ENCODE measurements at regions not wholly inside any gene's neighbourhood (a gene's known extent, or its start where the extent isn't known, plus 50 kb on each side); places are given as distances from the start of the nearest gene placed in this dataset.

- Histone ChIP-seq H3K27me3 (ENCODE audit: control insufficient read depth, insufficient read depth, low read length) (no peaks in the 10 kb centered on the region), H3K4me1 (ENCODE audit: control insufficient read depth, extremely low read depth, insufficient read depth, low read length) (peaks cover 2% of the 10 kb centered on the region), H3K4me3 (replicated peaks in 1 of 4; ENCODE audit: control extremely low read depth in 1 of 4, insufficient read depth in 1 of 4, low read depth in 3 of 4, low read length in 4 of 4) (no peak overlapping the region), H4K20me1 (ENCODE audit: control insufficient read depth, extremely low read depth, insufficient read depth, low read length) (no peaks in the 10 kb centered on the region), H2AFZ (ENCODE audit: low read length) (no peak overlapping the region), H3K9ac (ENCODE audit: insufficient read depth, low read length) (no peak overlapping the region), H3K79me2 (ENCODE audit: control insufficient read depth, insufficient read depth, low read length) (no peaks in the 10 kb centered on the region), H3K9me3 (ENCODE audit: control insufficient read depth, insufficient read depth, low read depth, low read length) (no peaks in the 10 kb centered on the region), H3K36me3 (ENCODE audit: control insufficient read depth, insufficient read depth, low read length) (no peaks in the 10 kb centered on the region), H3K27ac (ENCODE audit: insufficient read depth, low read length) (no peak overlapping the region), H3K4me2 (ENCODE audit: extremely low read depth, insufficient read depth, low read length) (no peak overlapping the region)
- TF ChIP-seq EZH2 (IDR thresholded peaks at IDR 0.05; ENCODE audit: low read length, missing control alignments), result no peak
- TF ChIP-seq, protein P1, sequence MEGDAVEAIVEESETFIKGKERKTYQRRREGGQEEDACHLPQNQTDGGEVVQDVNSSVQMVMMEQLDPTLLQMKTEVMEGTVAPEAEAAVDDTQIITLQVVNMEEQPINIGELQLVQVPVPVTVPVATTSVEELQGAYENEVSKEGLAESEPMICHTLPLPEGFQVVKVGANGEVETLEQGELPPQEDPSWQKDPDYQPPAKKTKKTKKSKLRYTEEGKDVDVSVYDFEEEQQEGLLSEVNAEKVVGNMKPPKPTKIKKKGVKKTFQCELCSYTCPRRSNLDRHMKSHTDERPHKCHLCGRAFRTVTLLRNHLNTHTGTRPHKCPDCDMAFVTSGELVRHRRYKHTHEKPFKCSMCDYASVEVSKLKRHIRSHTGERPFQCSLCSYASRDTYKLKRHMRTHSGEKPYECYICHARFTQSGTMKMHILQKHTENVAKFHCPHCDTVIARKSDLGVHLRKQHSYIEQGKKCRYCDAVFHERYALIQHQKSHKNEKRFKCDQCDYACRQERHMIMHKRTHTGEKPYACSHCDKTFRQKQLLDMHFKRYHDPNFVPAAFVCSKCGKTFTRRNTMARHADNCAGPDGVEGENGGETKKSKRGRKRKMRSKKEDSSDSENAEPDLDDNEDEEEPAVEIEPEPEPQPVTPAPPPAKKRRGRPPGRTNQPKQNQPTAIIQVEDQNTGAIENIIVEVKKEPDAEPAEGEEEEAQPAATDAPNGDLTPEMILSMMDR (conservative IDR thresholded peaks at IDR 0.05 in 1 of 2, IDR thresholded peaks at IDR 0.05 in 1 of 2; ENCODE audit: low read depth in 1 of 2, low read length in 2 of 2), result no peak
- peak in 1 of 2 donors; percentile 37 for DNase-seq (ENCODE audit: low read depth in 2 of 2)
Measured at GRCh38 chr11:92859156-92859690, 110.2 kb upstream of the MTNR1B start.

GRCh38 chr11:92861634-92862033, 107.8 kb upstream of the MTNR1B start:
- Histone ChIP-seq H3K4me1 (ENCODE audit: control insufficient read depth, extremely low read depth, insufficient read depth, low read length) (peaks cover 2% of the 10 kb centered on the region), H3K9ac (ENCODE audit: insufficient read depth, low read length) (no peak overlapping the region), H3K36me3 (ENCODE audit: control insufficient read depth, insufficient read depth, low read length) (no peaks in the 10 kb centered on the region), H3K27me3 (ENCODE audit: control insufficient read depth, insufficient read depth, low read length) (no peaks in the 10 kb centered on the region), H2AFZ (ENCODE audit: low read length) (no peak overlapping the region), H3K4me3 (replicated peaks in 1 of 4; ENCODE audit: control extremely low read depth in 1 of 4, insufficient read depth in 1 of 4, low read depth in 3 of 4, low read length in 4 of 4) (no peak overlapping the region), H3K27ac (ENCODE audit: insufficient read depth, low read length) (no peak overlapping the region), H4K20me1 (ENCODE audit: control insufficient read depth, extremely low read depth, insufficient read depth, low read length) (no peaks in the 10 kb centered on the region), H3K79me2 (ENCODE audit: control insufficient read depth, insufficient read depth, low read length) (no peaks in the 10 kb centered on the region), H3K9me3 (ENCODE audit: control insufficient read depth, insufficient read depth, low read depth, low read length) (no peaks in the 10 kb centered on the region), H3K4me2 (ENCODE audit: extremely low read depth, insufficient read depth, low read length) (no peak overlapping the region)
- no peak for TF ChIP-seq EZH2 (IDR thresholded peaks at IDR 0.05; ENCODE audit: low read length, missing control alignments)
- TF ChIP-seq, protein P1 (conservative IDR thresholded peaks at IDR 0.05 in 1 of 2, IDR thresholded peaks at IDR 0.05 in 1 of 2; ENCODE audit: low read depth in 1 of 2, low read length in 2 of 2), result peak in 1 of 2 donors; percentile 25
- DNase-seq (ENCODE audit: low read depth in 2 of 2), result peak in 1 of 2 donors; percentile 57

GRCh38 chr11:92865352-92865751, 104.1 kb upstream of the MTNR1B start:
- H3K4me2 ChIP-seq (ENCODE audit: extremely low read depth, insufficient read depth, low read length), result no peak overlapping the region
- no peaks in the 10 kb centered on the region for H3K27me3 ChIP-seq (ENCODE audit: control insufficient read depth, insufficient read depth, low read length)
- no peaks in the 10 kb centered on the region for H3K36me3 ChIP-seq (ENCODE audit: control insufficient read depth, insufficient read depth, low read length)
- peaks cover 2% of the 10 kb centered on the region for H3K4me1 ChIP-seq (ENCODE audit: control insufficient read depth, extremely low read depth, insufficient read depth, low read length)
- H3K79me2 ChIP-seq (ENCODE audit: control insufficient read depth, insufficient read depth, low read length), result no peaks in the 10 kb centered on the region
- no peak overlapping the region for H3K27ac ChIP-seq (ENCODE audit: insufficient read depth, low read length)
- DNase-seq (ENCODE audit: low read depth in 2 of 2), result peak; percentile 38 to 72
- H3K9ac ChIP-seq (ENCODE audit: insufficient read depth, low read length), result no peak overlapping the region
- no peaks in the 10 kb centered on the region for H3K9me3 ChIP-seq (ENCODE audit: control insufficient read depth, insufficient read depth, low read depth, low read length)
- no peaks in the 10 kb centered on the region for H4K20me1 ChIP-seq (ENCODE audit: control insufficient read depth, extremely low read depth, insufficient read depth, low read length)
- H3K4me3 ChIP-seq (replicated peaks in 1 of 4; ENCODE audit: control extremely low read depth in 1 of 4, insufficient read depth in 1 of 4, low read depth in 3 of 4, low read length in 4 of 4), result no peak overlapping the region
- no peak overlapping the region for H2AFZ ChIP-seq (ENCODE audit: low read length)
- no peak for TF ChIP-seq EZH2 (IDR thresholded peaks at IDR 0.05; ENCODE audit: low read length, missing control alignments)
- TF ChIP-seq, protein P1 (conservative IDR thresholded peaks at IDR 0.05 in 1 of 2, IDR thresholded peaks at IDR 0.05 in 1 of 2; ENCODE audit: low read depth in 1 of 2, low read length in 2 of 2), result no peak
